GM23338 (cell line): ENCODE measurements at regions not wholly inside any gene's neighbourhood (a gene's known extent, or its start where the extent isn't known, plus 50 kb on each side); places are given as distances from the start of the nearest gene placed in this dataset.

Experiments
- ATAC-seq: fragments of 200-7000 bp; cut with Tn5 transposase; 3 replicates; pipeline ENCODE4 v1.9.1; 2020
- DNase-seq: peaks from one replicate; pipeline ENCODE4 v3.0.0-alpha.2; 2015; ENCODE audit warnings: low spot score
- H2AFZ ChIP-seq: fragments of 200-600 bp; sonication (generic); 2 replicates; pipeline ENCODE4 v1.8.0; 2016; ENCODE audit warnings: antibody characterized with exemption, mild to moderate bottlenecking, moderate library complexity
- H3F3A ChIP-seq: fragments of 200-600 bp; sonication (generic); replicated peaks from 2 replicates; pipeline ENCODE4 v1.8.0; 2017; ENCODE audit warnings: antibody characterized with exemption, mixed run types, low read depth
- H3K27ac ChIP-seq: fragments of 200-600 bp; sonication (generic); 2 replicates; pipeline ENCODE4 v1.6.1; 2016; ENCODE audit warnings: low read depth
- H3K27me3 ChIP-seq: fragments of 200-600 bp; sonication (generic); 2 replicates; pipeline ENCODE4 v1.8.0; 2016; ENCODE audit warnings: mild to moderate bottlenecking, mixed run types, moderate library complexity; ENCODE audit not compliant: insufficient read depth
- H3K36me3 ChIP-seq: fragments of 200-600 bp; sonication (generic); 2 replicates; pipeline ENCODE4 v1.8.0; 2016; ENCODE audit warnings: mild to moderate bottlenecking; ENCODE audit not compliant: insufficient read depth
- H3K4me1 ChIP-seq: fragments of 200-600 bp; sonication (generic); 2 replicates; pipeline ENCODE4 v1.8.0; 2016; ENCODE audit warnings: mild to moderate bottlenecking, moderate library complexity; ENCODE audit not compliant: insufficient read depth
- H3K4me2 ChIP-seq: fragments of 200-600 bp; sonication (generic); 2 replicates; pipeline ENCODE4 v1.7.1; 2017; ENCODE audit warnings: mixed run types
- H3K4me3 ChIP-seq: fragments of 200-600 bp; sonication (generic); 2 replicates; pipeline ENCODE4 v1.6.1; 2016; ENCODE audit warnings: mixed run types
- H3K79me2 ChIP-seq: fragments of 200-600 bp; sonication (generic); replicated peaks from 2 replicates; pipeline ENCODE4 v1.8.0; 2017; ENCODE audit warnings: mild to moderate bottlenecking; ENCODE audit not compliant: insufficient read depth
- H3K9me2 ChIP-seq: fragments of 200-600 bp; sonication (generic); 2 replicates; pipeline ENCODE4 v1.8.0; 2017; ENCODE audit not compliant: insufficient read depth
- H4K20me1 ChIP-seq: fragments of 200-600 bp; sonication (generic); replicated peaks from 2 replicates; pipeline ENCODE4 v1.8.0; 2017; ENCODE audit warnings: mild to moderate bottlenecking; ENCODE audit not compliant: insufficient read depth
- H3K27ac Mint-ChIP-seq: 2 replicates; pipeline ENCODE4 v1.8.0; 2020; ENCODE audit warnings: inconsistent platforms, mild to moderate bottlenecking, moderate library complexity, mixed read lengths
- H3K27me3 Mint-ChIP-seq: 3 replicates; pipeline ENCODE4 v1.8.0; 2022; ENCODE audit warnings: low read depth, mild to moderate bottlenecking, moderate library complexity, mixed read lengths, inconsistent platforms; ENCODE audit not compliant: insufficient read depth, poor library complexity
- H3K36me3 Mint-ChIP-seq: 3 replicates; pipeline ENCODE4 v1.8.0; 2021; ENCODE audit warnings: low read depth, mild to moderate bottlenecking, inconsistent platforms, moderate library complexity, mixed read lengths
- H3K4me1 Mint-ChIP-seq: 3 replicates; pipeline ENCODE4 v1.8.0; 2020; ENCODE audit warnings: mild to moderate bottlenecking, inconsistent platforms, mixed read lengths
- H3K4me3 Mint-ChIP-seq: 3 replicates; pipeline ENCODE4 v1.8.0; 2021; ENCODE audit warnings: moderate library complexity, mild to moderate bottlenecking, inconsistent platforms, mixed read lengths
- H3K9me3 Mint-ChIP-seq: 3 replicates; pipeline ENCODE4 v1.8.0; 2020; ENCODE audit warnings: moderate library complexity, mild to moderate bottlenecking, inconsistent platforms, mixed read lengths
- CREB1 ChIP-seq: fragments of 250-450 bp; sonication (Bioruptor Pico); IDR thresholded peaks from 2 replicates; pipeline ENCODE4 v1.5.0; 2020; ENCODE audit warnings: low read depth, mild to moderate bottlenecking, moderate library complexity
- ETS1 ChIP-seq: IDR thresholded peaks from 2 replicates; pipeline ENCODE4 v1.6.1; 2016; ENCODE audit warnings: antibody characterized with exemption
- EZH2 ChIP-seq: fragments of 200-600 bp; sonication (generic); IDR thresholded peaks from one replicate; pipeline ENCODE4 v1.8.0; 2017; ENCODE audit warnings: antibody characterized with exemption, mild to moderate bottlenecking, low read depth; ENCODE audit not compliant: unreplicated experiment
- EZH2phosphoT487 ChIP-seq: fragments of 200-600 bp; sonication (generic); IDR thresholded peaks from one replicate; pipeline ENCODE4 v1.8.1; 2018; ENCODE audit warnings: antibody characterized with exemption; ENCODE audit not compliant: unreplicated experiment
- JUNB ChIP-seq: IDR thresholded peaks from one replicate; pipeline ENCODE4 v1.6.1; 2016; ENCODE audit warnings: antibody characterized with exemption; ENCODE audit not compliant: unreplicated experiment
- NANOG ChIP-seq: IDR thresholded peaks from 2 replicates; pipeline ENCODE4 v1.6.1; 2016; ENCODE audit warnings: antibody characterized with exemption, borderline replicate concordance
- POLR2AphosphoS5 ChIP-seq: IDR thresholded peaks from 2 replicates; pipeline ENCODE4 v1.6.1; 2016; ENCODE audit warnings: antibody characterized with exemption, low read depth
- REST ChIP-seq: IDR thresholded peaks from one replicate; pipeline ENCODE4 v1.6.1; 2018; ENCODE audit warnings: antibody characterized with exemption; ENCODE audit not compliant: unreplicated experiment
- STAT1 ChIP-seq: IDR thresholded peaks from one replicate; pipeline ENCODE4 v1.6.1; 2016; ENCODE audit warnings: antibody characterized with exemption; ENCODE audit not compliant: unreplicated experiment
- ZNF114 ChIP-seq: fragments of 250-450 bp; sonication (Bioruptor Pico); IDR thresholded peaks from 2 replicates; pipeline ENCODE4 v1.5.0; 2020; ENCODE audit warnings: mild to moderate bottlenecking, moderate library complexity
- ZNF331 ChIP-seq: fragments of 250-450 bp; sonication (Bioruptor Pico); IDR thresholded peaks from 2 replicates; pipeline ENCODE4 v1.5.0; 2020; ENCODE audit warnings: low read depth, mild to moderate bottlenecking, moderate library complexity
- TF ChIP-seq, protein P1 (sequence below): fragments of 250-450 bp; sonication (Bioruptor Pico); IDR thresholded peaks from 2 replicates; pipeline ENCODE4 v1.5.0; 2020; ENCODE audit warnings: mild to moderate bottlenecking, moderate library complexity
- TF ChIP-seq, protein P2 (sequence below), 2 experiments: fragments of 200-600 bp in 1 of 2; sonication (generic) in 1 of 2; conservative IDR thresholded peaks; 2 replicates each; pipeline versions ENCODE4 v1.5.1 to v1.6.1; 2016 to 2017; ENCODE audit warnings: antibody characterized with exemption in 2 of 2, low read depth in 2 of 2, mild to moderate bottlenecking in 2 of 2, moderate library complexity in 1 of 2

DNA sequence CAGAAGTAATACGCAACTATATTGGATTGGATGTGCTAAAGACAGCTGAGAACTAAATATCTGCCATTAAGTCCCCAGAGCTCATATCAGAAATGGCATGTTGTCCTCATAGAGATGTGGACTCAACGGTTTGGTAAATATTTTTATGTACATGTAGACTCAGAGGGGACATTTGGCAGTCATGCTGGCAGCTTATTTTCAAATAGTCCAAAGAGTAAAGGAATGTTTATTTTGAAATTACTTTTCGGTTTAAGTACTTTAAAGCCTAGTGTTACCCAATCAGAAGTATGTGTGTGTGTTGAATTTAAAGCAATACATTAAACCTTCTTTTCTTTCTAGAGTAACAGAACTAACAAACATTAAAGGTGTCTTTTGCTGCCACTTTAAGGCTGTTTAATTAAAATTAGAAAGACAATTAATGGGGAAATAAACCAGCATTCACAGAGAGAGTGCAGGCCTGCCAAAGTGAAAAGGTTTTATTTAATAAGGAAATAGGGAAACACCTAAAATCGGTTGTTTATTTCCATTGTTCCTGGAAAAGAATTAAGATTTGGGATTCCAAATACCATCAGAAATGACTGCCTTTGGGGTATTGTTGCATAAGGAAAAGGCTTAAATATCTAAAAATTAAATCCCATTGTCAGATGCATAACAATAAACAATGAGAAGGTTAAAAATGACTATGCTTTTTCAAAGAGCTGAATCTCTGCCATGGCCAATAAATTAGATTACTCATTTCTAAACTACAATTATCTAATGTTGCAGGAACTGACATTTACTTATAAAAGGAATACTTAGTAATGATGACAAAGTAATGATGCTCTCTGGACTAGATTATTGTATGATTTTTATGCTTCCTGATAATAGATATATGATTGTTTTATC lies 113.4 kb upstream of the AHR start:
- no peaks in the 10 kb centered on the region for H3K79me2 ChIP-seq
- H3F3A ChIP-seq, result no peaks in the 10 kb centered on the region
- TF ChIP-seq JUNB, result no peak
- TF ChIP-seq ZNF114 (CRISPR knock-in tag), result no peak
- TF ChIP-seq, protein P1, sequence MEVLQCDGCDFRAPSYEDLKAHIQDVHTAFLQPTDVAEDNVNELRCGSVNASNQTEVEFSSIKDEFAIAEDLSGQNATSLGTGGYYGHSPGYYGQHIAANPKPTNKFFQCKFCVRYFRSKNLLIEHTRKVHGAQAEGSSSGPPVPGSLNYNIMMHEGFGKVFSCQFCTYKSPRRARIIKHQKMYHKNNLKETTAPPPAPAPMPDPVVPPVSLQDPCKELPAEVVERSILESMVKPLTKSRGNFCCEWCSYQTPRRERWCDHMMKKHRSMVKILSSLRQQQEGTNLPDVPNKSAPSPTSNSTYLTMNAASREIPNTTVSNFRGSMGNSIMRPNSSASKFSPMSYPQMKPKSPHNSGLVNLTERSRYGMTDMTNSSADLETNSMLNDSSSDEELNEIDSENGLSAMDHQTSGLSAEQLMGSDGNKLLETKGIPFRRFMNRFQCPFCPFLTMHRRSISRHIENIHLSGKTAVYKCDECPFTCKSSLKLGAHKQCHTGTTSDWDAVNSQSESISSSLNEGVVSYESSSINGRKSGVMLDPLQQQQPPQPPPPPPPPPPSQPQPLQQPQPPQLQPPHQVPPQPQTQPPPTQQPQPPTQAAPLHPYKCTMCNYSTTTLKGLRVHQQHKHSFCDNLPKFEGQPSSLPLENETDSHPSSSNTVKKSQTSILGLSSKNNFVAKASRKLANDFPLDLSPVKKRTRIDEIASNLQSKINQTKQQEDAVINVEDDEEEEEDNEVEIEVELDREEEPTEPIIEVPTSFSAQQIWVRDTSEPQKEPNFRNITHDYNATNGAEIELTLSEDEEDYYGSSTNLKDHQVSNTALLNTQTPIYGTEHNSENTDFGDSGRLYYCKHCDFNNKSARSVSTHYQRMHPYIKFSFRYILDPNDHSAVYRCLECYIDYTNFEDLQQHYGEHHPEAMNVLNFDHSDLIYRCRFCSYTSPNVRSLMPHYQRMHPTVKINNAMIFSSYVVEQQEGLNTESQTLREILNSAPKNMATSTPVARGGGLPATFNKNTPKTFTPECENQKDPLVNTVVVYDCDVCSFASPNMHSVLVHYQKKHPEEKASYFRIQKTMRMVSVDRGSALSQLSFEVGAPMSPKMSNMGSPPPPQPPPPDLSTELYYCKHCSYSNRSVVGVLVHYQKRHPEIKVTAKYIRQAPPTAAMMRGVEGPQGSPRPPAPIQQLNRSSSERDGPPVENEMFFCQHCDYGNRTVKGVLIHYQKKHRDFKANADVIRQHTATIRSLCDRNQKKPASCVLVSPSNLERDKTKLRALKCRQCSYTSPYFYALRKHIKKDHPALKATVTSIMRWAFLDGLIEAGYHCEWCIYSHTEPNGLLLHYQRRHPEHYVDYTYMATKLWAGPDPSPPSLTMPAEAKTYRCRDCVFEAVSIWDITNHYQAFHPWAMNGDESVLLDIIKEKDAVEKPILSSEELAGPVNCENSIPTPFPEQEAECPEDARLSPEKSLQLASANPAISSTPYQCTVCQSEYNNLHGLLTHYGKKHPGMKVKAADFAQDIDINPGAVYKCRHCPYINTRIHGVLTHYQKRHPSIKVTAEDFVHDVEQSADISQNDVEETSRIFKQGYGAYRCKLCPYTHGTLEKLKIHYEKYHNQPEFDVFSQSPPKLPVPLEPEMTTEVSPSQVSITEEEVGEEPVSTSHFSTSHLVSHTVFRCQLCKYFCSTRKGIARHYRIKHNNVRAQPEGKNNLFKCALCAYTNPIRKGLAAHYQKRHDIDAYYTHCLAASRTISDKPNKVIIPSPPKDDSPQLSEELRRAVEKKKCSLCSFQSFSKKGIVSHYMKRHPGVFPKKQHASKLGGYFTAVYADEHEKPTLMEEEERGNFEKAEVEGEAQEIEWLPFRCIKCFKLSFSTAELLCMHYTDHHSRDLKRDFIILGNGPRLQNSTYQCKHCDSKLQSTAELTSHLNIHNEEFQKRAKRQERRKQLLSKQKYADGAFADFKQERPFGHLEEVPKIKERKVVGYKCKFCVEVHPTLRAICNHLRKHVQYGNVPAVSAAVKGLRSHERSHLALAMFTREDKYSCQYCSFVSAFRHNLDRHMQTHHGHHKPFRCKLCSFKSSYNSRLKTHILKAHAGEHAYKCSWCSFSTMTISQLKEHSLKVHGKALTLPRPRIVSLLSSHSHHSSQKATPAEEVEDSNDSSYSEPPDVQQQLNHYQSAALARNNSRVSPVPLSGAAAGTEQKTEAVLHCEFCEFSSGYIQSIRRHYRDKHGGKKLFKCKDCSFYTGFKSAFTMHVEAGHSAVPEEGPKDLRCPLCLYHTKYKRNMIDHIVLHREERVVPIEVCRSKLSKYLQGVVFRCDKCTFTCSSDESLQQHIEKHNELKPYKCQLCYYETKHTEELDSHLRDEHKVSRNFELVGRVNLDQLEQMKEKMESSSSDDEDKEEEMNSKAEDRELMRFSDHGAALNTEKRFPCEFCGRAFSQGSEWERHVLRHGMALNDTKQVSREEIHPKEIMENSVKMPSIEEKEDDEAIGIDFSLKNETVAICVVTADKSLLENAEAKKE, result no peak
- no peak for TF ChIP-seq ZNF331 (CRISPR knock-in tag)
- TF ChIP-seq REST, result no peak
- TF ChIP-seq, protein P2, sequence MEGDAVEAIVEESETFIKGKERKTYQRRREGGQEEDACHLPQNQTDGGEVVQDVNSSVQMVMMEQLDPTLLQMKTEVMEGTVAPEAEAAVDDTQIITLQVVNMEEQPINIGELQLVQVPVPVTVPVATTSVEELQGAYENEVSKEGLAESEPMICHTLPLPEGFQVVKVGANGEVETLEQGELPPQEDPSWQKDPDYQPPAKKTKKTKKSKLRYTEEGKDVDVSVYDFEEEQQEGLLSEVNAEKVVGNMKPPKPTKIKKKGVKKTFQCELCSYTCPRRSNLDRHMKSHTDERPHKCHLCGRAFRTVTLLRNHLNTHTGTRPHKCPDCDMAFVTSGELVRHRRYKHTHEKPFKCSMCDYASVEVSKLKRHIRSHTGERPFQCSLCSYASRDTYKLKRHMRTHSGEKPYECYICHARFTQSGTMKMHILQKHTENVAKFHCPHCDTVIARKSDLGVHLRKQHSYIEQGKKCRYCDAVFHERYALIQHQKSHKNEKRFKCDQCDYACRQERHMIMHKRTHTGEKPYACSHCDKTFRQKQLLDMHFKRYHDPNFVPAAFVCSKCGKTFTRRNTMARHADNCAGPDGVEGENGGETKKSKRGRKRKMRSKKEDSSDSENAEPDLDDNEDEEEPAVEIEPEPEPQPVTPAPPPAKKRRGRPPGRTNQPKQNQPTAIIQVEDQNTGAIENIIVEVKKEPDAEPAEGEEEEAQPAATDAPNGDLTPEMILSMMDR (conservative IDR thresholded peaks at IDR 0.05; ENCODE audit: low read depth in 2 of 2), result no peak
- no peak for TF ChIP-seq EZH2phosphoT487
- TF ChIP-seq POLR2AphosphoS5, result no peak
- TF ChIP-seq ETS1, result no peak
- TF ChIP-seq CREB1, result no peak
- TF ChIP-seq EZH2, result no peak
- no peak for TF ChIP-seq STAT1
- TF ChIP-seq NANOG, result no peak
- no peaks in the 10 kb centered on the region for H3K36me3 ChIP-seq
- no peaks in the 10 kb centered on the region for H3K27me3 ChIP-seq
- H3K9me2 ChIP-seq, result no peaks in the 10 kb centered on the region
- peaks cover 9% of the 10 kb centered on the region for H3K4me1 Mint-ChIP-seq
- no peak overlapping the region for H2AFZ ChIP-seq
- no peak overlapping the region for H3K27ac Mint-ChIP-seq
- DNase-seq (no peak), ATAC-seq (no peak)
- H3K4me1 ChIP-seq, result peaks cover 8% of the 10 kb centered on the region; the same call in 1 of the 2 replicates
- H3K4me3 Mint-ChIP-seq, result no peak overlapping the region
- no peaks in the 10 kb centered on the region for H3K9me3 Mint-ChIP-seq
- no peaks in the 10 kb centered on the region for H3K36me3 Mint-ChIP-seq
- H3K4me2 ChIP-seq, result no peak overlapping the region
- H3K4me3 ChIP-seq, result no peak overlapping the region
- H4K20me1 ChIP-seq, result no peaks in the 10 kb centered on the region
- H3K27ac ChIP-seq, result no peak overlapping the region
- H3K27me3 Mint-ChIP-seq, result peaks cover 5% of the 10 kb centered on the region
